CD4-positive, alpha-beta T cell treated with Interleukin-1 beta for 1 hour (primary cell): ENCODE measurements at regions not wholly inside any gene's neighbourhood (a gene's known extent, or its start where the extent isn't known, plus 50 kb on each side); places are given as distances from the start of the nearest gene placed in this dataset.
"Not testable (repeated sequence)": the region's sequence is repeated elsewhere in the genome, so short reads cannot be mapped to it uniquely, and the experiment has no call there.

ENCODE experiments used
- DNase-seq, 2 donors: peaks; one replicate each; pipeline ENCODE4 v3.0.0-alpha.2; 2020 to 2022

- DNase-seq = no peak
Measured at GRCh38 chr11:95432714-95433503, 201.9 kb upstream of the SESN3 start.

GRCh38 chr11:95429376-95429907 lies 198.4 kb upstream of the SESN3 start:
- no peak for DNase-seq

- DNase-seq = no peak
Measured at GRCh38 chr11:95426823-95427462, 195.9 kb upstream of the SESN3 start.

GRCh38 chr11:95419915-95420314 lies 188.9 kb upstream of the SESN3 start:
- no peak for DNase-seq

- no peak for DNase-seq
Measured at GRCh38 chr11:95418916-95419315, 187.9 kb upstream of the SESN3 start.

GRCh38 chr11:95417832-95418231 lies 186.8 kb upstream of the SESN3 start:
- no peak for DNase-seq

- no peak for DNase-seq
Measured at GRCh38 chr11:95415837-95416304, 184.9 kb upstream of the SESN3 start.

GRCh38 chr11:95414217-95414616 lies 183.2 kb upstream of the SESN3 start:
- DNase-seq = no peak

GRCh38 chr11:95413761-95414160 lies 182.8 kb upstream of the SESN3 start:
- DNase-seq = no peak

GRCh38 chr11:95413021-95413420 lies 182.0 kb upstream of the SESN3 start:
- DNase-seq = no peak

GRCh38 chr11:95412074-95412473 lies 181.1 kb upstream of the SESN3 start:
- no peak for DNase-seq

- not testable (repeated sequence) for DNase-seq
Measured at GRCh38 chr11:95410707-95411106, 179.7 kb upstream of the SESN3 start.

GRCh38 chr11:95406271-95406670 lies 175.3 kb upstream of the SESN3 start:
- DNase-seq = no peak

- no peak for DNase-seq
Measured at GRCh38 chr11:95404370-95404769, 173.4 kb upstream of the SESN3 start.

GRCh38 chr11:95398437-95399112 lies 167.6 kb upstream of the SESN3 start:
- DNase-seq = no peak

- no peak for DNase-seq
Measured at GRCh38 chr11:95392644-95393043, 161.6 kb upstream of the SESN3 start.

GRCh38 chr11:95389427-95389826 lies 158.4 kb upstream of the SESN3 start:
- DNase-seq = no peak

- no peak for DNase-seq
Measured at GRCh38 chr11:95388086-95388485, 157.1 kb upstream of the SESN3 start.

- DNase-seq = no peak
Measured at GRCh38 chr11:95387325-95387724, 156.3 kb upstream of the SESN3 start.

- no peak for DNase-seq
Measured at GRCh38 chr11:95385577-95385976, 154.6 kb upstream of the SESN3 start.

GRCh38 chr11:95379479-95379878 lies 148.5 kb upstream of the SESN3 start:
- no peak for DNase-seq

GRCh38 chr11:95378789-95379188 lies 147.8 kb upstream of the SESN3 start:
- no peak for DNase-seq

GRCh38 chr11:95378111-95378510 lies 147.1 kb upstream of the SESN3 start:
- no peak for DNase-seq

GRCh38 chr11:95375886-95376285 lies 144.9 kb upstream of the SESN3 start:
- DNase-seq = no peak
